C4-2B (cell line): ENCODE measurements at regions not wholly inside any gene's neighbourhood (a gene's known extent, or its start where the extent isn't known, plus 50 kb on each side); places are given as distances from the start of the nearest gene placed in this dataset.

Experiments
- ZFX ChIP-seq: fragments of 450-650 bp; IDR thresholded peaks from 2 replicates; pipeline ENCODE4 v1.6.1; 2017
- TF ChIP-seq, protein P1 (sequence below): fragments of 450-650 bp; conservative IDR thresholded peaks from 2 replicates; pipeline ENCODE4 v1.5.1; 2017; ENCODE audit warnings: mild to moderate bottlenecking

DNA sequence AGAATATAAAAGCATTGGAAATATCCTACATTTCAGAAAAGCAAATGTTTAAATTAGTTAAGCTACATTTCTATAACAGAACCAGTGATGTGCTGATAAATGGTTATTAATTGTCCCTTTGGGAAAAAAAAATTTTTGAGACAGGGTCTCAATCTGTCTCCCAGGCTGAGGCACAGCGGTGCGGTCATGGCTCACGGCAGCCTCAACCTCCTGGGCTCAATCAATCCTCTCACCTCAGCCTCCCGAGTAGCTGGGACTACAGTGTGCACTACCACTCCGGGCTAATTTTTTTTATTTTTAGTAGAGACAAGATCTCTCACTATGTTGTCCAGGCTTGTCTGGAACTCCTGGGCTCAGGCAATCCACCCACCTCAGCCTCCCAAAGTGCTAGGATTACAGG lies 194.8 kb upstream of the SALL3 start:
- TF ChIP-seq, protein P1, sequence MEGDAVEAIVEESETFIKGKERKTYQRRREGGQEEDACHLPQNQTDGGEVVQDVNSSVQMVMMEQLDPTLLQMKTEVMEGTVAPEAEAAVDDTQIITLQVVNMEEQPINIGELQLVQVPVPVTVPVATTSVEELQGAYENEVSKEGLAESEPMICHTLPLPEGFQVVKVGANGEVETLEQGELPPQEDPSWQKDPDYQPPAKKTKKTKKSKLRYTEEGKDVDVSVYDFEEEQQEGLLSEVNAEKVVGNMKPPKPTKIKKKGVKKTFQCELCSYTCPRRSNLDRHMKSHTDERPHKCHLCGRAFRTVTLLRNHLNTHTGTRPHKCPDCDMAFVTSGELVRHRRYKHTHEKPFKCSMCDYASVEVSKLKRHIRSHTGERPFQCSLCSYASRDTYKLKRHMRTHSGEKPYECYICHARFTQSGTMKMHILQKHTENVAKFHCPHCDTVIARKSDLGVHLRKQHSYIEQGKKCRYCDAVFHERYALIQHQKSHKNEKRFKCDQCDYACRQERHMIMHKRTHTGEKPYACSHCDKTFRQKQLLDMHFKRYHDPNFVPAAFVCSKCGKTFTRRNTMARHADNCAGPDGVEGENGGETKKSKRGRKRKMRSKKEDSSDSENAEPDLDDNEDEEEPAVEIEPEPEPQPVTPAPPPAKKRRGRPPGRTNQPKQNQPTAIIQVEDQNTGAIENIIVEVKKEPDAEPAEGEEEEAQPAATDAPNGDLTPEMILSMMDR, result no peak
- TF ChIP-seq ZFX, result no peak
